Cerebellar cortex (tissue), 1 donor: ENCODE measurements at regions not wholly inside any gene's neighbourhood (a gene's known extent, or its start where the extent isn't known, plus 50 kb on each side); places are given as distances from the start of the nearest gene placed in this dataset.

Experiments
- DNase-seq: peaks from one replicate; pipeline ENCODE4 v3.0.0-alpha.2; 2015; ENCODE audit warnings: low spot score

DNA sequence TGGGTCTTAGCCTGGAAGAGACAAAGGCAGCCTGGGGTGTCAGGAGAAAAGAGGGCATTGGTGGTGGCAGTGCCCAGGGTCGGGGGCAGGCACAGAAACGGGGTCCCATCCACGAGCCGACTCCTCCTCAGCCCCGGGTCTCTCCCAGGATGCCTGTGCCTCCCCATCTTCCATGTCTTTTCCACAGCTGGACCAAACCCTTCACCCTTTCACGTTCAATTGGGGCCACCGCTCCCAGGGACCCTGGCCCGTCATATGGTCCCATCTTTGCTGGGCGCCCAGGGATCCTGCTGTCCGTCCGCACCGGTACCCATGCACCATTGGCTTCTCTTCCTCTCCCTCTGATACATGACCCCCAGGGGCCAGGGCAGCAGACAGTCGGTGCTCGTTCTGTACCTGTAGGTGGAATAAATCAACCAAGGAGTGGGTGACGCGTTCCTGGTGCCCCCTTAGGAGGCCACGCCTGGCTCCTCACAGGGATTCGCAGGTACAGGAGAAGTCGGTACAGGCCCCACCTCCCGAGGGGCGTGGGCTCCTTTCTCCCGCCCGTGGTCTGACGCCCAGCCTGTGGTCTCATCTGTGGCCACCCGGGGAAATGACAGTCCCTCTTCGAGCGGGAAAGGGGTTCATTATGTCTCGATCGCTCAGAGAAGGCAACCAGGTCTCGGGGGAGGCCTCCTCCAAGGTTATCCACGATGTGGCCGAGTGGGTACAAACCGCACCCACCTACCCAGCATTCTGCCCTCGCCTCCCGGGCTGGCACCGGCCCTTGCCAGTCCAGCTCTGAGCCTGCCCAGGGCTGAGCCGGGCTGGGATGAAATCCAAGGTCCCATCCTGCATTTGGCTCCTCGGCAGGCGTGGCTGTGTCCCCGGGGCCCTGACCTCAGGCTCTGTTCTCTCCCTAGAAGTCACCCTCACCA lies 1493.6 kb downstream of the BRD1 start:
- DNase-seq = no peak

DNA sequence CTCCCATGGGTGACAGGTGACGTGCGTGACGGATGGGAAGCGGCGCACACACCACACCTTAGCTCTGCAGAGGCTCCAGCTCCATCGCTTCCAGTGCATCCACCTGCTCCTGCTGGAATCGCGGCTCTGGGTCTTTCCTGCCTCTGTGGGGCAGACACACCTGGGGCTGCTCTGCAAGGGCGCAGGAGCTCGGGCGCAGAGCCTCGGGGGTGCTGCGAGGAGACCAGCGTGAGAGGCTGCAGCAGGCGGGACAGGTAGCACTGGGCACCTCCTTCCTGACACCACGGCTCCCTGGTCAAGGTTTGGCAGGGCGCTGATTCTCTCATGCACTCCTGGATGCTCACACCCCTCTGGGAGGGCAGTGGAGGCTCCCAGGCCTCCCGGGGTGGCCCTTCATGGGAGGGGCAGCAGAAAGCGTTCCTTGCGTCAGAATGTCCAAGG lies 1494.3 kb downstream of the BRD1 start:
- no peak for DNase-seq

GRCh38 chr22:48332438-48333322 lies 1495.0 kb downstream of the BRD1 start:
- DNase-seq = no peak

DNA sequence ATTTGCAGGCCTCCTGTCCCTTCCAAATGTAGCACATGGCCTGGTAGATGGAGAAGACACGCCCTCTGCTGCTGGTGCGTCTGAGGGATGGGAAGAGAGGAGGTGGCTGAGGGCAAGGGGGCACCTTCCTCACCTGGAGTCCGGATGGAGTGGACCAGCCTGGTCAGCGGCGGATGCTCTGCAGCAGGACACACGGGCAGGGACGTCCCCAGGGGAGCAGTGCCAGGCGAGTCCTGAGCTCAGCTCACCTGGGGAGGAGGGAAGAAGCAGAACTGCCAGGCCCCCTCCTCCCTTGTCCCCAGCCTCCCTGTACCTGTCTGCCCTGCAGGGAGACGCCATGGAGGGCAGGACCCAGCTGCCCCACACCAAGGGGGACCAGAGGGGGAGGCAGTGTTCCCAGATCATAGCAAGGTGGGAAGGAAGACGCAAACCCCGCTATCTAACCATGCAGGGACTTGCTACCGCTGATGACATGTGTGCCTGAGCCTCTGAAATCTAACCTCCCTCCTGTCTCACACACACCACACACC lies 1495.9 kb downstream of the BRD1 start:
- no peak for DNase-seq

GRCh38 chr22:48331266-48331665 lies 1496.4 kb downstream of the BRD1 start:
- no peak for DNase-seq

DNA sequence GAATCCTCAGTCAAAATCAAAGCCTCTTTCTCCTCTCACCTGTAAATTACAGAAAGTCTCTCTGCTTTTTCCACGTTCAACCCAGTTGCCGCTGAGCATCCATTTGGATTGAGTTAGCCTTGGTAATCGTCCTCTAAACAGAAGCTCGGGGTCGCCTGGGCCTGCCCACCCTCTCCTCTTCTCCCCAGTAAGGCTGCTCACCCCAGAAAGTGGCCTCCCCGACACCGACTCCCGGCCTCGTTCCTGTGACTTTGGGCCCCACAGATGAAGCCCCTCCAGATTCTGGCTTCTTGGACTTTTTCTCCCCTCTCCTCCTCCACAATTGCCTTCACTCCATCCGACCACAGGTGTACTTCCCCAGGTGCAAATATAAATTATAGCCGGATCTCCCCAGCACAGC lies 1500.0 kb downstream of the BRD1 start:
- no peak for DNase-seq

DNA sequence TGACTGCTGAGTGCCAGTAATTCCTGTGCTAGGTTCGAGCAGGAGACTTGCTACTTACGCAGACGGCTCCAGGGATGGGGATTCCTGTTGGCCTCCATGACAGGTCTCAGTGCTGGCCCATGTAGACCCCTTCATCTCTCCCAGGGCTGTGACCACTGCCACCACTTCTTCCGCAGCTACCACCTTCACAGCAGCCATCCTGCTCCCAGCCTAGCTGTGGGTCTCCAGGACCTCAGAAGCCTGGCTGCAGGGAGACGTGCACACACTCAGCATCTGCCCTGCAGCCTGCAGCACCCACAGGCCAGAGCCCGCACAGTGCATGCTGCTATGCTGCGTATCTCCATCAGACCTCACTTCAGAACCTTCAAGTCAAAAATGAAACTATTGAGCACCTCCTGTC lies 1503.9 kb downstream of the BRD1 start:
- no peak for DNase-seq

GRCh38 chr22:48322907-48323306 lies 1504.8 kb downstream of the BRD1 start:
- no peak for DNase-seq

- DNase-seq = no peak
Measured at GRCh38 chr22:48321986-48322545, 1505.6 kb downstream of the BRD1 start.

GRCh38 chr22:48320683-48321451 lies 1506.8 kb downstream of the BRD1 start:
- no peak for DNase-seq

DNA sequence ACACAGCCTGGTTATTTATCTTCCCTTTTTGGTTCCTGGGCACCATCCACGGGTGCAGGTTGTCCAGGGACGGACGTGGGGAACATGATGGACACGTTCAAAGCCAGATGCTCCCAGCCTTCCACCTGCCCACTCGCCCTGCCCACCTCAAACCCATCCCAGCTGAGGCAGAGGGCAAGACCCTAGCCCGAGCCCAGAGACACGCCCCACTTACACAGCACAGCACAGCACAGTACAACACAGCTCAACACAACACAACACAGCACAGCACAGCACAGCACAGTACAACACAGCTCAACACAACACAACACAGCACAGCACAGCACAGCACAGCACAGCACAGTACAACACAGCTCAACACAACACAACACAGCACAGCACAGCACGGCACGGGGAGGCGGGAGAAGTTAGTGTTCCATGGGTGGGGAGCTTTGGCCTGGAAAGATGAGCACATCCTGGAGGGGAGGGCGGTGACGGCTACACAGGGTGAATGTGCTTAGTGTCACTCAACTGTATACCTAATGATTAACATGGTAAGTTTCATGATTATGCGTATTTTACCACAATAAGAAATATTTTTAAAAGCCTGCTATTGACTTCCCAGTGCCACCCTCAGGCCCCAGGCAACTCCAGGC lies 1507.5 kb downstream of the BRD1 start:
- no peak for DNase-seq

DNA sequence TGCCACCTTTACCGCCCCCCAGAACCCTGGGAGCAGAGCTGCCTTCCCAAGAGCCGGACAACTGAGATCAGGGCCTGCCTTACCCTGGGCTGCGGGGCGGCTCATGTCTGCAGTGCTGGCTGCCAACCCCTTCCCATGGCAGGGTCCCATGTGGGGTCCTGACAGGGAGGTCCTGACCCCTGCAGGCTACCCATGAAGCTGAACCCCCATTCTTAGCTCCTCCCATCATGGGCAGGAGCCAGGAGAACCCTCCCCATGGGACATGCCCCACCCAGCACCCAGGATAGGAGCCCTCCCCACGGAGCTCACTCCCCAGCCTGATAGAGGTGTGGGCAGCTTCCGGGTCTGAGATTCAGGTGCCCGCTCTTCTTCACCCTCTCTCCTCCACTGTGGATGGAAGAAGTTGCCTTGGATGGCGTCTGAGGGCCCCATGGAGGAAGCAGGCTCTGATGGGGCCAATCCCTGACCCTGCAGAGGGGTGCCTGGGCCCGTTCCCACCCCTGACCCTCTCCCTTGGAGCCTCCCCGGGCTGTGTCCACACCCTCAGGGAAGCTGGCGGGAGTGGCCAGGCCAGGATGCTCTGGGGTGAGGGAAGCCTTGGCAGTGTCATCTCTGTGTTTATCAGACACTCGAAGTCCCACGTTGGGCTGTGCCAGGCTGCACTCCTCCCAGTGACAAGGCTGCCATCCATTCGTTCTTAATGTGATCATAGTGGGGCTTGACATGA lies 1508.2 kb downstream of the BRD1 start:
- no peak for DNase-seq

DNA sequence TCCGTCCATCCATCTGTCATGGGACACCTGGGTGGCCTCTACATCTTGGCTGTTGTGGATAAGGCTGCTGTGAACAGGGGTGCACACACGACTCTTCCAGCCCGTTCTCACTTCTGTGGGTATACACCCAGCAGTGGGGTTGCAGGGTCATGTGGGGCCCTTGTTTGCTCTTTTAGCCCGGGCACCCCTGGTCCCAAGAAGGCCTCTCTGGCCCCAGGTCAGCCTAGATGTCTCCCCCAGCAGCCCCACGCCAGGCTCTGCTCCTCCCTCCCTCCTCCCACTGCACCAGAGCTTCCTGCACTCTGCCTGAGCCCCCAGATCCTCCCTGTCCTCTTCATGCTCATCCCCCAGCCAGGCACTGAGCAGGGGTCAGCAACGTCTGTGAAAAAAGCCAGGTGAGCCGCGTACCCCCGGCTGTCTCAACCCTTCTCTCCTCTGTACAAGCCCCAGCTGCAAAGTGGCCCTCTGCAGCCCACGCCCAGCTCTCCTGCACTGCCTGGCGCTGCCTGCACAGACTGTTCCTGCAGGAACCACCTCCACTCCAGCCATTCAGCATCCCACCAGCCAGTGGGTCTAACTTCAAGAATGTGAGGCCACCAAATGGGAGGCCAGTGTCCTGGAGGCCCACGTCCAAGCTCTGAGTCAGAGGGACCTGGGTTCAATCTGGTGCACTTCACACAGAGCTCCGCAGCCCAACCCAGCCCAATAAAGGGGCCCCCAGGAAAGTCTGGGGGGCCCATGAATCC lies 1508.9 kb downstream of the BRD1 start:
- no peak for DNase-seq

DNA sequence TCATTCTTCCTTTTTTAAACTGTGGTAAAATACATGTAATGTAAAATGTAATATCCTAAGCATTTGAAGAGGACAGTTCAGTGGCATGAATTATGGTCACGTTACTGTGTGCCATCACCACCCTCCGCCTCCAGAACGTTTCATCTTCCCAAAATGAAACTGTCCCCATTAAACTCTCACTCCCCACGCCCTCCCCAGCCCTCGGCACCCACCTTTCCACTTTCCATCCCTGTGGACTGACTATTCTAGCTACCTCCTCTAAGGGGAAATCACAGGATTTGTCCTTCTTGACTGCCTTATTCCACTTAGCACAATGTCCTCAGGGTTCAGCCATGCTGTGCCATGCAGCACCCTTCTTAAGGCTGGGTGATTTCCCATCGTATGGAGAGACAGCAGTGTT lies 1509.5 kb downstream of the BRD1 start:
- DNase-seq = no peak

DNA sequence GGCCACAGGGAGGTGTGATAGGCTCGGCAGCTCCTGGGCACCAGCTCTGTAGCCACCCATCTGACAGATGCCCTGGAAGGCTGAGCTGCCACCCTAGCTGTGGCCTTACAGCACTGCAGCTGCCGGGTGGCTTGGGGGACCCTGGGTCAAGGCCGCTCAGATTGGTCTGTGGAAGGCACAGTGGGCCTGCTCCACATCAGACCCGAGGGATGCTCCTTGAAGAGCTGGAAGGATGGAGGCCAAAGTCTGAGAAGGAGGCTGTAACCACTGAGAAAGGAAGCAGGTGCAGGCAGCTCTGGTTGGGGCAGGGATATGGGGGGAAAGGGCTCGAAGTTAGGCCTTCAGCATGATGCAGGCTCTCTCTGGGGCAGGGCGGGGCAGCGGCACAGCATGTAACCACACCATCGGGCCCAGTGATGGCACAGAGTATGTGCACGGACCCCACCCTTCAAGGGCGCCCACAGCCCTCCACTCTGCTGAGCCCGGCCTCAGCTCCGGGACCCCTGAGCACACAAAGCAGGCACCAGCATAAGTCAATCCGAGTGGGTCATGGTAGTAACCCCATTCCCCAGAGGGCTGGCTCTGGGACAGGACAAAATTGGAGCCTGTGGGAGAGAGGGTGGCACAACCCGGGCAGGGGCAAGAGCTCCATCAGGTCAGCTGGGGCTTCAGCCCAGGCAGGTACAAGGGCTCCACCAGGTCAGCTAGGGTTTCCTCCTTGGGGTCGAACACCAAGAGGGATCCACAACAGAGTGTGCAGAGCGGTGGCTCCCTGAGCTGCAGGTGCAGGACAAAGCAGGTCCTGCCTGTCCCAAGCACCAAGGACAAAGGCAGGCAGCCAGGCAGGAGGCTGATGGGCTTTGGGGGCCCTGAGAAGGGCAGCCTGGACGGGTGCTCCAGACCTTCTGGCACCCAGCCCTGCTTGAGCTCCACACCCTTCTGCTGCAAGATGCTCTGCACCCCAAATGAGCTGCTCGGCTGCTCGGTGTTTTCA lies 1511.1 kb downstream of the BRD1 start:
- no peak for DNase-seq

GRCh38 chr22:48315439-48316256 lies 1512.0 kb downstream of the BRD1 start:
- DNase-seq = peak; percentile 98

DNA sequence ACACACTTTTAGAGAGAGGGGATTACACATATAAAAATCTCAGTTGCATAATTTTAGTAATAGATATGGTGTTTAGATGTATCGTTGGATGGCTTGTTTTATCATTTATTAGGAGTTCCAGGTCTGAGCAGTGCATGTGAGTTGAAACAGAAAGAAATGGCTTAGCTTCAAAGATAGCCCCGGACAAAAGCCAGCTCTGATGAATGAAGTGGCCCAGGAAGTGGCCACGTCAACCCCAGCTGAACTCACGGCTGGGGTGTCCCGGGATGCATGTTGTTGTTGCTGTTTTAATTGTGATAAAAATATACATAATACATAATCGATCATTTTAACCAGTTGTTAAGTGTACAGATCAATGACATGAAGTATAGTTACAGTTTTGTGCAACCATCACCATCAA lies 1513.6 kb downstream of the BRD1 start:
- no peak for DNase-seq
